NCI-H2107 (cell line): ENCODE measurements at regions not wholly inside any gene's neighbourhood (a gene's known extent, or its start where the extent isn't known, plus 50 kb on each side); places are given as distances from the start of the nearest gene placed in this dataset.

Experiments used
- DNase-seq: peaks from one replicate; lab custom pipeline; 2025; lab: John Stamatoyannopoulos, UW

GRCh38 chr4:187921946-187922623, 73.5 kb upstream of the ZFP42 start:
- DNase-seq: no peak

GRCh38 chr4:187929024-187929423, 66.5 kb upstream of the ZFP42 start:
- DNase-seq: no peak

- DNase-seq: no peak
Measured at GRCh38 chr4:187934766-187935165, 60.8 kb upstream of the ZFP42 start.

- DNase-seq: no peak
Measured at GRCh38 chr4:187937557-187937956, 58.0 kb upstream of the ZFP42 start.

GRCh38 chr4:187940299-187940698, 55.3 kb upstream of the ZFP42 start:
- no peak for DNase-seq

- no peak for DNase-seq
Measured at GRCh38 chr4:187942968-187943367, 52.6 kb upstream of the ZFP42 start.

- no peak for DNase-seq
Measured at GRCh38 chr4:187944179-187944578, 51.4 kb upstream of the ZFP42 start.
